ENCODE measurements at regions not wholly inside any gene's neighbourhood (a gene's known extent, or its start where the extent isn't known, plus 50 kb on each side); places are given as distances from the start of the nearest gene placed in this dataset.
A peak's percentile ranks its signal among the peaks of the same experiment; 100 is the strongest.

DNA sequence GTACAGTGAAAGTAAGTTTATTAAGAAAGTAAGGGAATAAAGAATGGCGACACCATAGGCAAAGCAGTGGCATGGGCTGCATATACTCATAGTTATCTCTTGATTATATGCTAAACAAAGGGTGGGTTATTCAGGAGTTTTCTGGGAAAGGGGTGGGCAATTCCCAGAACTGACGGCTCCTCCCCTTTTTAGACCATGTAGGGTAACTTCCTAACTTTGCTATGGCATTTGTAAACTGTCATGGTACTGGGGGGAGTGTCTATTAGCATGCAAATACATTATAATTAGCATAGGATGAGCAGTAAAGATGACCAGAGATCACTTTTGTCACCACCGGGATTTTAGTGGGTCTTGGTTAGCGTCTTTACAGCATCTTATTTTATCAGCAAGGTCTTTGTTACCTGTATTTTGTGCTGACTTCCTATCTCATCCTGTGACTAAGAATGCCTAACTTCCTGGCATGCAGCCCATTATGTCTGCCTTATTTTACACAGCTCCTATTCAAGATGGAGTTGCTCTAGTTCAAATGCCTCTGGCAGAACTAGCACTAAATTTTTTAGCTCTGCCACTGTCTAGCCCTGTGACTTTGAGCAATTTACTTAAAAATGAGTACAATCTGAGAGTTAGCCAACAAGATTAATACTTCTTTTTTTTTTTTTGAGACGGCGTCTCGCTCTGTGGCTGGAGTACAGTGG lies 110.3 kb upstream of the PALMD start:
- Mint-ChIP-seq H3K36me3 (ENCODE audit: unreplicated experiment) (no peaks in the 10 kb centered on the region), H3K9me3 (ENCODE audit: unreplicated experiment) (peaks cover 4% of the 10 kb centered on the region), H3K27me3 (ENCODE audit: unreplicated experiment) (no peaks in the 10 kb centered on the region), H3K4me1 (ENCODE audit: unreplicated experiment) (peaks cover 30% of the 10 kb centered on the region), H3K27ac (ENCODE audit: unreplicated experiment) (peak overlapping the region; percentile 70), H3K4me3 (ENCODE audit: unreplicated experiment) (no peak overlapping the region)
- no peak for DNase-seq (ENCODE audit: extremely low spot score, unreplicated experiment)
- TF ChIP-seq, protein P1, sequence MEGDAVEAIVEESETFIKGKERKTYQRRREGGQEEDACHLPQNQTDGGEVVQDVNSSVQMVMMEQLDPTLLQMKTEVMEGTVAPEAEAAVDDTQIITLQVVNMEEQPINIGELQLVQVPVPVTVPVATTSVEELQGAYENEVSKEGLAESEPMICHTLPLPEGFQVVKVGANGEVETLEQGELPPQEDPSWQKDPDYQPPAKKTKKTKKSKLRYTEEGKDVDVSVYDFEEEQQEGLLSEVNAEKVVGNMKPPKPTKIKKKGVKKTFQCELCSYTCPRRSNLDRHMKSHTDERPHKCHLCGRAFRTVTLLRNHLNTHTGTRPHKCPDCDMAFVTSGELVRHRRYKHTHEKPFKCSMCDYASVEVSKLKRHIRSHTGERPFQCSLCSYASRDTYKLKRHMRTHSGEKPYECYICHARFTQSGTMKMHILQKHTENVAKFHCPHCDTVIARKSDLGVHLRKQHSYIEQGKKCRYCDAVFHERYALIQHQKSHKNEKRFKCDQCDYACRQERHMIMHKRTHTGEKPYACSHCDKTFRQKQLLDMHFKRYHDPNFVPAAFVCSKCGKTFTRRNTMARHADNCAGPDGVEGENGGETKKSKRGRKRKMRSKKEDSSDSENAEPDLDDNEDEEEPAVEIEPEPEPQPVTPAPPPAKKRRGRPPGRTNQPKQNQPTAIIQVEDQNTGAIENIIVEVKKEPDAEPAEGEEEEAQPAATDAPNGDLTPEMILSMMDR (IDR thresholded peaks at IDR 0.05): no peak

DNA sequence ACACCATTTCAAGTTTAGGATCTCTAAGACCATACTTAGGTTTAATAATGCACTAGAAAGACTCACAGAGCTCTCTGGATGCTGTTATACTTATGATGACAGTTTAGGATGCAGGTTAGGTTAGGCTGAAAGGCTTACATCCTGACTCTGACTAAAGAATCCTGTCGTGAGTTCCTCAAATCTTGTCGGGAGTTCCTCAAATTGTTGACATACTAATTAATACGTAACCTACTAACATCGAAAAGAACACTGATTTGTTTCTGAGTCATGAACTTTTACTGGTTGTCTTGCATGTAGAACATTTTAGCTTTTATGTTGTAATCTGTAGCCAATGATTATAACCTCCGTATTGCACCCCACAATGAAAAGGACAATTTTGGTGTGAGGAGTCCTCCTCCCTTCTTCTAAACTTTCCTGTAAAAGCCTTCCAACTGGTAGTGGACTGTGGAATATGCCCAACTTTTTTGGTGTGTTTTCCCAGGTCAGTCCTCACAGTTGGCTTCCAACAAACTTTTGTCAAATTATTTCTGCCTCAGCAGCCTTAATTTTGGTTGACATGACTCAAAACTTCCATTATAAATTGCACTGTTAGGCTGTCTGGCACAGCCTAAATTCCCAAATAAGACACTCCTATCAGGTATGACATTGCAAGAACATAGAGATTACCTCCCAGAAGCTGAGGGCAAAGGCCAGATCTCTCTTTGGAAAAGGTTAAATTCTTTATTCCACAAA lies 107.9 kb upstream of the PALMD start:
- Mint-ChIP-seq H3K4me1 (ENCODE audit: unreplicated experiment) (peaks cover 38% of the 10 kb centered on the region), H3K27ac (ENCODE audit: unreplicated experiment) (no peak overlapping the region), H3K27me3 (ENCODE audit: unreplicated experiment) (no peaks in the 10 kb centered on the region), H3K9me3 (ENCODE audit: unreplicated experiment) (peaks cover 4% of the 10 kb centered on the region), H3K36me3 (ENCODE audit: unreplicated experiment) (no peaks in the 10 kb centered on the region), H3K4me3 (ENCODE audit: unreplicated experiment) (no peak overlapping the region)
- no peak for DNase-seq (ENCODE audit: extremely low spot score, unreplicated experiment)
- TF ChIP-seq, protein P1 (IDR thresholded peaks at IDR 0.05): no peak

DNA sequence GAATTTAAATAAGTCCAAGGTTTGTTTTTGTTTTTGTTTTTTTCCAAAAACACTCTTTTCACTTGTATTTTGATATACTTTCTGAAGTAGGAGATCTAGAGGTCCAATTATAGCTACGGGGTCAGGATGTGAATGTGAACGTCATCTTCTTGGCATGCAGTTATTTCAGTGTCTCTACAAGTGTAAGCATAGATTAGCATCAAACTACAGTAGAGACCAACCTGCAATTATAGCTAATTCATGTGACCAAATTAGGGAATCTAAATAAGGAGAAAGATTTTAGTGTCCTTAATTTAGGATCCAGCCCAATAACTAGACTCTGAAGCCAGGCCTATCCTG lies 107.3 kb upstream of the PALMD start:
- TF ChIP-seq, protein P1 (IDR thresholded peaks at IDR 0.05): no peak
- no peaks in the 10 kb centered on the region for H3K27me3 Mint-ChIP-seq (ENCODE audit: unreplicated experiment)
- H3K4me3 Mint-ChIP-seq (ENCODE audit: unreplicated experiment): no peak overlapping the region
- H3K27ac Mint-ChIP-seq (ENCODE audit: unreplicated experiment): no peak overlapping the region
- peaks cover 38% of the 10 kb centered on the region for H3K4me1 Mint-ChIP-seq (ENCODE audit: unreplicated experiment)
- peaks cover 4% of the 10 kb centered on the region for H3K9me3 Mint-ChIP-seq (ENCODE audit: unreplicated experiment)
- H3K36me3 Mint-ChIP-seq (ENCODE audit: unreplicated experiment): no peaks in the 10 kb centered on the region
- DNase-seq (ENCODE audit: extremely low spot score, unreplicated experiment): no peak

DNA sequence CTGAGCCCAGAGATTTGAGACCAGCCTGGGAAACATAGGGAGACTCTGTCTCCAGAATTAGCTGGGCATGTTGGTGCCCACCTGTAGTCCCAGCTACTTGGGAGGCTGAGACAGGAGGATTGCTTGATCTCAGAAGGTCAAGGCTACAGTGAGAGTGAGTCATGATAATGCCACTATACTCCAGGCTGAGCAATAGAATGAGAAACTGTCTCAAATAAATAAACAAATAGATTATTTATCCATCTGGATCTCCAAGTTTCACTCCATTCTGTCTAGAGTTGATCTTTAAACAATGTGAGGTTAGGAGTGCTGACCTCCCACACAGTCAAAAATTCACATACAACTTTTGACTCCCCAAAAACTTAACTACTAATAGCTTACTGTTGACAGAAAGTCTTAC lies 106.8 kb upstream of the PALMD start:
- Mint-ChIP-seq H3K36me3 (ENCODE audit: unreplicated experiment) (no peaks in the 10 kb centered on the region), H3K27me3 (ENCODE audit: unreplicated experiment) (no peaks in the 10 kb centered on the region), H3K4me1 (ENCODE audit: unreplicated experiment) (peaks cover 35% of the 10 kb centered on the region), H3K9me3 (ENCODE audit: unreplicated experiment) (peaks cover 4% of the 10 kb centered on the region), H3K27ac (ENCODE audit: unreplicated experiment) (no peak overlapping the region), H3K4me3 (ENCODE audit: unreplicated experiment) (no peak overlapping the region)
- TF ChIP-seq, protein P1 (IDR thresholded peaks at IDR 0.05): no peak
- no peak for DNase-seq (ENCODE audit: extremely low spot score, unreplicated experiment)

DNA sequence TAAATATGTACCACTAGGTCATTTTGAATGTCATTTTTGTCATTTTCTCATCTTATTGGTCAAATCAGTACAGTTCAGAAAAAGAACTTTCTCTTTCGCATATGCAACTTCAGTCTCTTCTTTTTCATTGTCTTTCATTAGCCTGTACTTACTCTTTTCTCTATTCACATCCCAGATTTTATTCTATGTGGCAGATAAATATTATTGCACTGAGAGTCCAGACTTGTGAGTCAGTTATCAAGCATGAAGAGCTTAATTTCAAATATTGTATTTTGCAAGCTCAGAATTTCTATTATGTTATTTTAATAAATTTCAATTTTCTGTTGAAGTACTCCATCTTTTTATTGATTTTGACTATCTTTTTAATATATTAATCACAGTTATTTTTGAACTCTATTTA lies 105.2 kb upstream of the PALMD start:
- H3K27me3 Mint-ChIP-seq (ENCODE audit: unreplicated experiment): no peaks in the 10 kb centered on the region
- peaks cover 24% of the 10 kb centered on the region for H3K4me1 Mint-ChIP-seq (ENCODE audit: unreplicated experiment)
- H3K9me3 Mint-ChIP-seq (ENCODE audit: unreplicated experiment): peaks cover 4% of the 10 kb centered on the region
- peak overlapping the region; percentile 27 for H3K27ac Mint-ChIP-seq (ENCODE audit: unreplicated experiment)
- H3K36me3 Mint-ChIP-seq (ENCODE audit: unreplicated experiment): no peaks in the 10 kb centered on the region
- no peak for DNase-seq (ENCODE audit: extremely low spot score, unreplicated experiment)
- TF ChIP-seq, protein P1 (IDR thresholded peaks at IDR 0.05): no peak
- no peak overlapping the region for H3K4me3 Mint-ChIP-seq (ENCODE audit: unreplicated experiment)

All from osteocyte (in vitro differentiated cells).